ENCODE measurements at regions not wholly inside any gene's neighbourhood (a gene's known extent, or its start where the extent isn't known, plus 50 kb on each side); places are given as distances from the start of the nearest gene placed in this dataset.

GRCh38 chr16:79728923-79729240 is 128.3 kb upstream of the MAF start:
- no peaks in the 10 kb centered on the region for H3K9me2 ChIP-seq (replicated peaks; ENCODE audit: control insufficient read depth, low read length)
- no peaks in the 10 kb centered on the region for H3K79me2 ChIP-seq (ENCODE audit: control insufficient read depth, low read length)
- H3K36me3 ChIP-seq (ENCODE audit: control insufficient read depth, low read length): no peaks in the 10 kb centered on the region
- no peaks in the 10 kb centered on the region for H4K20me1 ChIP-seq (ENCODE audit: control insufficient read depth, insufficient read depth, low read depth, low read length)
- no peaks in the 10 kb centered on the region for H3K27me3 ChIP-seq (ENCODE audit: control insufficient read depth, low read length)
- H3K4me2 ChIP-seq (ENCODE audit: low read length): no peak overlapping the region
- no peaks in the 10 kb centered on the region for H3K9me3 ChIP-seq (ENCODE audit: control insufficient read depth, insufficient read depth, low read length)
- TF ChIP-seq EZH2phosphoT487 (IDR thresholded peaks at IDR 0.05; ENCODE audit: borderline replicate concordance, low read length) (no peak), CTCF (IDR thresholded peaks at IDR 0.05; ENCODE audit: low read depth, low read length, poor library complexity, severe bottlenecking) (no peak)
- H3F3A ChIP-seq (ENCODE audit: control insufficient read depth, insufficient read depth): no peaks in the 10 kb centered on the region
- no peak overlapping the region for H3K4me3 ChIP-seq (ENCODE audit: low read length)
- no peaks in the 10 kb centered on the region for H3K4me1 ChIP-seq (ENCODE audit: control insufficient read depth, low read length)
- no peak overlapping the region for H3K27ac ChIP-seq (ENCODE audit: low read depth, low read length)

- H3F3A ChIP-seq (ENCODE audit: control insufficient read depth, insufficient read depth): no peaks in the 10 kb centered on the region
- H3K9me3 ChIP-seq (ENCODE audit: control insufficient read depth, insufficient read depth, low read length): no peaks in the 10 kb centered on the region
- H3K4me1 ChIP-seq (ENCODE audit: control insufficient read depth, low read length): no peaks in the 10 kb centered on the region
- no peaks in the 10 kb centered on the region for H3K36me3 ChIP-seq (ENCODE audit: control insufficient read depth, low read length)
- H3K79me2 ChIP-seq (ENCODE audit: control insufficient read depth, low read length): no peaks in the 10 kb centered on the region
- no peaks in the 10 kb centered on the region for H3K27me3 ChIP-seq (ENCODE audit: control insufficient read depth, low read length)
- H3K27ac ChIP-seq (ENCODE audit: low read depth, low read length): no peak overlapping the region
- H3K4me3 ChIP-seq (ENCODE audit: low read length): no peak overlapping the region
- H4K20me1 ChIP-seq (ENCODE audit: control insufficient read depth, insufficient read depth, low read depth, low read length): no peaks in the 10 kb centered on the region
- TF ChIP-seq EZH2phosphoT487 (IDR thresholded peaks at IDR 0.05; ENCODE audit: borderline replicate concordance, low read length) (no peak), CTCF (IDR thresholded peaks at IDR 0.05; ENCODE audit: low read depth, low read length, poor library complexity, severe bottlenecking) (no peak)
- no peak overlapping the region for H3K4me2 ChIP-seq (ENCODE audit: low read length)
- H3K9me2 ChIP-seq (replicated peaks; ENCODE audit: control insufficient read depth, low read length): no peaks in the 10 kb centered on the region
These were observed 127.7 kb upstream of the MAF start for GRCh38 chr16:79728048-79728922.

GRCh38 chr16:79726902-79727301 is 126.4 kb upstream of the MAF start:
- H3K9me2 ChIP-seq (replicated peaks; ENCODE audit: control insufficient read depth, low read length): no peaks in the 10 kb centered on the region
- no peak overlapping the region for H3K27ac ChIP-seq (ENCODE audit: low read depth, low read length)
- H3K4me1 ChIP-seq (ENCODE audit: control insufficient read depth, low read length): no peaks in the 10 kb centered on the region
- H3F3A ChIP-seq (ENCODE audit: control insufficient read depth, insufficient read depth): no peaks in the 10 kb centered on the region
- no peaks in the 10 kb centered on the region for H3K79me2 ChIP-seq (ENCODE audit: control insufficient read depth, low read length)
- no peaks in the 10 kb centered on the region for H3K27me3 ChIP-seq (ENCODE audit: control insufficient read depth, low read length)
- no peak overlapping the region for H3K4me2 ChIP-seq (ENCODE audit: low read length)
- H3K36me3 ChIP-seq (ENCODE audit: control insufficient read depth, low read length): no peaks in the 10 kb centered on the region
- TF ChIP-seq CTCF (IDR thresholded peaks at IDR 0.05; ENCODE audit: low read depth, low read length, poor library complexity, severe bottlenecking): no peak
- H4K20me1 ChIP-seq (ENCODE audit: control insufficient read depth, insufficient read depth, low read depth, low read length): no peaks in the 10 kb centered on the region
- no peak overlapping the region for H3K4me3 ChIP-seq (ENCODE audit: low read length)
- no peaks in the 10 kb centered on the region for H3K9me3 ChIP-seq (ENCODE audit: control insufficient read depth, insufficient read depth, low read length)

All from DOHH2 (cell line).